ENCODE measurements at regions not wholly inside any gene's neighbourhood (a gene's known extent, or its start where the extent isn't known, plus 50 kb on each side); places are given as distances from the start of the nearest gene placed in this dataset.

- DNase-seq = no peak
- intact Hi-C loops (cut with micrococcal nuclease) = no loop called here
- peaks cover 24% of the 10 kb centered on the region for H3K27me3 ChIP-seq (ENCODE audit: low read depth)
- H3K4me3 ChIP-seq = no peak overlapping the region
- H3K27ac ChIP-seq (replicated peaks) = no peak overlapping the region
- H3K36me3 ChIP-seq = no peaks in the 10 kb centered on the region
- H3K9me3 ChIP-seq (replicated peaks) = no peaks in the 10 kb centered on the region
- TF ChIP-seq, protein P1, sequence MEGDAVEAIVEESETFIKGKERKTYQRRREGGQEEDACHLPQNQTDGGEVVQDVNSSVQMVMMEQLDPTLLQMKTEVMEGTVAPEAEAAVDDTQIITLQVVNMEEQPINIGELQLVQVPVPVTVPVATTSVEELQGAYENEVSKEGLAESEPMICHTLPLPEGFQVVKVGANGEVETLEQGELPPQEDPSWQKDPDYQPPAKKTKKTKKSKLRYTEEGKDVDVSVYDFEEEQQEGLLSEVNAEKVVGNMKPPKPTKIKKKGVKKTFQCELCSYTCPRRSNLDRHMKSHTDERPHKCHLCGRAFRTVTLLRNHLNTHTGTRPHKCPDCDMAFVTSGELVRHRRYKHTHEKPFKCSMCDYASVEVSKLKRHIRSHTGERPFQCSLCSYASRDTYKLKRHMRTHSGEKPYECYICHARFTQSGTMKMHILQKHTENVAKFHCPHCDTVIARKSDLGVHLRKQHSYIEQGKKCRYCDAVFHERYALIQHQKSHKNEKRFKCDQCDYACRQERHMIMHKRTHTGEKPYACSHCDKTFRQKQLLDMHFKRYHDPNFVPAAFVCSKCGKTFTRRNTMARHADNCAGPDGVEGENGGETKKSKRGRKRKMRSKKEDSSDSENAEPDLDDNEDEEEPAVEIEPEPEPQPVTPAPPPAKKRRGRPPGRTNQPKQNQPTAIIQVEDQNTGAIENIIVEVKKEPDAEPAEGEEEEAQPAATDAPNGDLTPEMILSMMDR (IDR thresholded peaks at IDR 0.05; ENCODE audit: borderline replicate concordance) = no peak
- no peaks in the 10 kb centered on the region for H3K4me1 ChIP-seq
These were observed 119.4 kb downstream of the EVX1 start for GRCh38 chr7:27362026-27362425.

DNA sequence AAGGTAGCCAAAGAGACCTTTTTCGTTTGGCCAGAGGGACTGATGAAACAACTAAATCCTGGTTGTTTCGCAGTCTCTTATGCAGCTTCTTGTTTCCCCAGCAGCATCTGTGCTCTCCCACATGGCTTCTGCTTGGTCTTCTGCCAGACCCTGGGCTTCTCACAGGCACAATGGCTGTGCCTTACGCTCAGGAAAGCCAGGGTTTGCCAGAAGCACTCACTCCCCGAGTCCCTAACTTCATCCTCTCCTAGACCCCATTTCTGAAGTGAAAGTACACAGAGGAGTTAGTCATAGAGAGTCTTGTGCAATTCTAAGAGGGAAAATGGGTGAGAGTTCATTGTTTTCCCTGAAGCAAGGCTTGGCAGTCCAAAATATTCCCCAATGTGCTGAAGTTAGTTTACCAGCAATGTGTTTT lies 121.7 kb downstream of the EVX1 start:
- TF ChIP-seq, protein P1 (IDR thresholded peaks at IDR 0.05; ENCODE audit: borderline replicate concordance) = no peak
- peak overlapping the region; percentile 75 for H3K27ac ChIP-seq (replicated peaks)
- no peaks in the 10 kb centered on the region for H3K4me1 ChIP-seq
- no peaks in the 10 kb centered on the region for H3K9me3 ChIP-seq (replicated peaks)
- intact Hi-C loops (cut with micrococcal nuclease) = no loop called here
- no peaks in the 10 kb centered on the region for H3K36me3 ChIP-seq
- DNase-seq = peak; percentile 67
- peak overlapping the region; percentile 27 for H3K4me3 ChIP-seq
- H3K27me3 ChIP-seq (ENCODE audit: low read depth) = peaks cover 25% of the 10 kb centered on the region

GRCh38 chr7:27367179-27367932 lies 124.8 kb downstream of the EVX1 start:
- H3K27me3 ChIP-seq (ENCODE audit: low read depth) = peaks cover 32% of the 10 kb centered on the region
- DNase-seq = no peak
- no peak overlapping the region for H3K27ac ChIP-seq (replicated peaks)
- no peak overlapping the region for H3K4me3 ChIP-seq
- no peaks in the 10 kb centered on the region for H3K9me3 ChIP-seq (replicated peaks)
- H3K36me3 ChIP-seq = no peaks in the 10 kb centered on the region
- H3K4me1 ChIP-seq = no peaks in the 10 kb centered on the region
- intact Hi-C loops (cut with micrococcal nuclease) = no loop called here
- TF ChIP-seq, protein P1 (IDR thresholded peaks at IDR 0.05; ENCODE audit: borderline replicate concordance) = no peak

DNA sequence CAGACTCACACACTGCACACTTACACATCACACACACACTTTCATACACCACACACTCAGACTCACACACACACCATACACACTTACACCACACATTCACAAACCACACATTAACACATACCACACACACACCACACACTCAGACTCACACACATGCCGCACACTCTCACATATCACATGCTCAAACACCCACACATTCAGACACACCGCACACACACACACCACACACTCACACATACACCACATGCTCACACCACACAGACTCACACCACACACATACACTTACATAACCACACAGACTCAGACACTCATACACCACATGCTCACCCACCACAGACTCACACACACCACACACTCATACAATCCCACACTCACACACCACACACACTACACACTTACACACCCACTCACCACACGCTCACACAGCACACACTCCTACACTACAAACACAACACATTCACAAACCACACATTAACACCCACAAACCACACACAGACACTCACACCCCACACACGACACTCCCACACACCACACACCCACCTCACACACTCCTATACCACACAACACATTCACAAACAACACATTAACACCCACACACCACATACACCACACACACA lies 125.4 kb downstream of the EVX1 start:
- intact Hi-C loops (cut with micrococcal nuclease) = no loop called here
- TF ChIP-seq, protein P1 (IDR thresholded peaks at IDR 0.05; ENCODE audit: borderline replicate concordance) = no peak
- no peak for DNase-seq
- Histone ChIP-seq H3K27me3 (ENCODE audit: low read depth) (peaks cover 36% of the 10 kb centered on the region), H3K4me1 (no peaks in the 10 kb centered on the region), H3K27ac (replicated peaks) (no peak overlapping the region), H3K4me3 (no peak overlapping the region), H3K36me3 (no peaks in the 10 kb centered on the region), H3K9me3 (replicated peaks) (no peaks in the 10 kb centered on the region)

DNA sequence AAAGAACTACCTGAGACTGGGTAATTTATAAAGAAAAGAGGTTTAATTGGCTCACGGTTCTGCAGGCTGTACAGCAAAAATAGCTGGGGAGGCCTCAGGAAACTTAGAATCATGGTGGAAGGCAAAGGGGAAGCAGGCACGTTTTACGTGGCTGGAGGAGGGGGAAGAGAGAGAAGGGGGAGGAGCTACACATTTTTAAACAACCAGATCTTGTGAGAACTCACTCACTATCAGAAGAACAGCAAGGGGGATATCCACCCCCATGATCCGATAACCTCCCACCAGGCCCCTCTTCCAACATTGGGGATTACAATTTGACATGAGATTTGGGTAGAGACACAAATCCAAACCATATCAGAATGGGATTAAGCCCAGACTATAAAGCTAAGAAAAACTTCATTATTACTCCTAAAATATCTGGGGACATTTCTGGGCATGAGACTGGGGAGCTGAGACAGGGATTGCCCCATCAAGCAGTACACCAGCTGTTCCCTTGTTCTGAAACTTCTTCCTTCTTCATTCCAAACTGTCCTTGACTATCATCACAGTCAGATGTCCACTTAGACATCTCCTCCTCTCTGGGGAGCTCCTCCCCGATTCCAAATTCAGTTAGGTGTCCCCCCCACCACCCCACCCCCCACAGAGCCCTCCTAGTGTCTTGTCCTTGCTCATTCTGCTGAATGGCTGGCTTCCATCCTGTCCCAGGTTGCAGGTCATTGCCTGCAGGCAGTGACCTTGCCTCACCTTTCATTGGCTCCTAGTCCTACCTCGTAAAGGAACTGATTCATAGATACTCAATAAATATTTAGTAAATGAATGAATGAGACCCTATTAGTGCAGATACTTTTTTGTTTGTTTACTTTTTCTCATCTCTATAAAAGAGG lies 132.6 kb downstream of the EVX1 start:
- Histone ChIP-seq H3K4me1 (no peaks in the 10 kb centered on the region), H3K4me3 (no peak overlapping the region), H3K36me3 (no peaks in the 10 kb centered on the region), H3K27ac (replicated peaks) (no peak overlapping the region), H3K9me3 (replicated peaks) (no peaks in the 10 kb centered on the region), H3K27me3 (ENCODE audit: low read depth) (peaks cover 72% of the 10 kb centered on the region)
- intact Hi-C loops (cut with micrococcal nuclease) = no loop called here
- DNase-seq = no peak
- TF ChIP-seq, protein P1 (IDR thresholded peaks at IDR 0.05; ENCODE audit: borderline replicate concordance) = no peak

All from left ventricle myocardium inferior (tissue), 1 donor.